ENCODE measurements at regions not wholly inside any gene's neighbourhood (a gene's known extent, or its start where the extent isn't known, plus 50 kb on each side); places are given as distances from the start of the nearest gene placed in this dataset.
"Not testable (repeated sequence)": the region's sequence is repeated elsewhere in the genome, so short reads cannot be mapped to it uniquely, and the experiment has no call there.

- FAIRE-seq (no peak), DNase-seq (ENCODE audit: insufficient read length, low spot score) (no peak)
- TF ChIP-seq, protein P1, sequence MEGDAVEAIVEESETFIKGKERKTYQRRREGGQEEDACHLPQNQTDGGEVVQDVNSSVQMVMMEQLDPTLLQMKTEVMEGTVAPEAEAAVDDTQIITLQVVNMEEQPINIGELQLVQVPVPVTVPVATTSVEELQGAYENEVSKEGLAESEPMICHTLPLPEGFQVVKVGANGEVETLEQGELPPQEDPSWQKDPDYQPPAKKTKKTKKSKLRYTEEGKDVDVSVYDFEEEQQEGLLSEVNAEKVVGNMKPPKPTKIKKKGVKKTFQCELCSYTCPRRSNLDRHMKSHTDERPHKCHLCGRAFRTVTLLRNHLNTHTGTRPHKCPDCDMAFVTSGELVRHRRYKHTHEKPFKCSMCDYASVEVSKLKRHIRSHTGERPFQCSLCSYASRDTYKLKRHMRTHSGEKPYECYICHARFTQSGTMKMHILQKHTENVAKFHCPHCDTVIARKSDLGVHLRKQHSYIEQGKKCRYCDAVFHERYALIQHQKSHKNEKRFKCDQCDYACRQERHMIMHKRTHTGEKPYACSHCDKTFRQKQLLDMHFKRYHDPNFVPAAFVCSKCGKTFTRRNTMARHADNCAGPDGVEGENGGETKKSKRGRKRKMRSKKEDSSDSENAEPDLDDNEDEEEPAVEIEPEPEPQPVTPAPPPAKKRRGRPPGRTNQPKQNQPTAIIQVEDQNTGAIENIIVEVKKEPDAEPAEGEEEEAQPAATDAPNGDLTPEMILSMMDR (IDR thresholded peaks at IDR 0.05; ENCODE audit: insufficient read depth, missing control alignments) = no peak
Observed at GRCh38 chr19:31537136-31537535, 187.9 kb upstream of the TSHZ3 start.

GRCh38 chr19:31537902-31538301 lies 188.7 kb upstream of the TSHZ3 start:
- not testable (repeated sequence) for FAIRE-seq; DNase-seq (ENCODE audit: insufficient read length, low spot score)

DNA sequence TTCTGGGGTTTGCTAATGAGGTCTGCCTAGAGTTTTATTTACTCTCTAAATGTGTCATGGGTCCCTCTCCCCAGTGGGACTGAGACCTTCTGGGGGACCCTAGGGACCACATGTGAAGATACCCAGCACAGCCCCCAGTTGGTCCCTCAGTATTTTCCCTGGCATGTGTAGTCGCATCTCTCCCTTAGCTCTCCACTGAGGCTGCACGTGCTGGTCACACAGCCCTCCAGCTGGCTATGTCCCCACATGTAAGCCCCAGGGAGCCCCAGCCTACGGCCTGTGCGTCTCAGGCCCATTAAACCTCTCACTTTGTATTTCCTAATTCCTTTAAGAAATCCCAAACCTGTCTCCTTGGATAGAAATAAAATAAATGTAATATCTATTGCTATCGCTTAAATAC lies 189.6 kb upstream of the TSHZ3 start:
- DNase-seq (ENCODE audit: insufficient read length, low spot score) (no peak), FAIRE-seq (no peak)
- TF ChIP-seq, protein P1 (IDR thresholded peaks at IDR 0.05; ENCODE audit: insufficient read depth, missing control alignments) = no peak

- no peak for FAIRE-seq
Observed at GRCh38 chr19:31539386-31539785, 190.2 kb upstream of the TSHZ3 start.

DNA sequence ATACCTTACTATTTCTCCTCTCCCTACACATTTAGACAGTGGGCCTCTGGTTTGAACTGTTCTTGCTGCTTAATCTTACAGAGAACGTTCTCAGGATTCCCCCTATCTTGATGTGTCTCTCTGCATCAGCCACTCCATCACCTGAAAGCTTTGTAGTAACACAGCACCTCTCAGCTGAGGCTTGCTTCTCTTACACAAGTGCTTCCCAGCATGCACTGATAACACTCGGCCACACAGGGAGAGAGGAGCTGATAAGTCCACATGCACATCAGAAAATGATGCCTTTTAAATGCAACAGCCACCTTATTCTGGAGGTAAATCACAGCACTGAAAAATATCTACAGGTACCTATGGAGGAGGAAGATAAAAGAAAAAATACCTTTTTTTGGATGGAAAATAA lies 192.2 kb upstream of the TSHZ3 start:
- DNase-seq (ENCODE audit: insufficient read length, low spot score) (no peak), FAIRE-seq (no peak)
- TF ChIP-seq, protein P1 (IDR thresholded peaks at IDR 0.05; ENCODE audit: insufficient read depth, missing control alignments) = no peak

More at GRCh38 chr19:31539386-31539785, 190.2 kb upstream of the TSHZ3 start:
- no peak for DNase-seq (ENCODE audit: insufficient read length, low spot score)
- TF ChIP-seq, protein P1 (IDR thresholded peaks at IDR 0.05; ENCODE audit: insufficient read depth, missing control alignments) = no peak

DNA sequence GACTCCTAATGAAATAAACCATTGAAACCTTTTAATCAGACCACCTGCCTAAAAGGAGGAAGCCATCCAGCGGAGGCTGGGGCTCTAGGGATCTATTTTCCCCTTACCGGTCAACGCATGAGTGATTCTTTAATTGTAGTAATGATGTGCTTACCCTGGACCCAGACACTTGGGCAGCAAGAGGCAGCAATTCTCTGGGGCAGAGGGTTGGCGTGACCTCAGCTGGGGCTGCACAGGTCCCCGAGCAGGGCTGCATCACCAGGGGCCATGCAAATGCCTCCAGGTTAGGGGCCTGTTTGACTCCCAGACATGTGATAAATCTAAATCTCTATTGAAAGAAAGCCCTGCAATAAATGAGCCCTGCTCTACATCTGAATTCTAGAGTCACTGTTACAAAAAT lies 194.2 kb upstream of the TSHZ3 start:
- FAIRE-seq (no peak), DNase-seq (ENCODE audit: insufficient read length, low spot score) (no peak)
- TF ChIP-seq, protein P1 (IDR thresholded peaks at IDR 0.05; ENCODE audit: insufficient read depth, missing control alignments) = no peak

GRCh38 chr19:31545777-31546176 lies 196.5 kb upstream of the TSHZ3 start:
- DNase-seq (ENCODE audit: insufficient read length, low spot score) (no peak), FAIRE-seq (no peak)
- TF ChIP-seq, protein P1 (IDR thresholded peaks at IDR 0.05; ENCODE audit: insufficient read depth, missing control alignments) = no peak
